GM18907 (cell line): ENCODE measurements at regions not wholly inside any gene's neighbourhood (a gene's known extent, or its start where the extent isn't known, plus 50 kb on each side); places are given as distances from the start of the nearest gene placed in this dataset.
A peak's percentile ranks its signal among the peaks of the same experiment; 100 is the strongest.

Source experiments
- ATAC-seq: cut with Tn5 transposase; IDR thresholded peaks from one replicate; pipeline ENCODE4 v1.9.1; 2021; ENCODE audit warnings: mild to moderate bottlenecking, moderate library complexity; ENCODE audit not compliant: unreplicated experiment

DNA sequence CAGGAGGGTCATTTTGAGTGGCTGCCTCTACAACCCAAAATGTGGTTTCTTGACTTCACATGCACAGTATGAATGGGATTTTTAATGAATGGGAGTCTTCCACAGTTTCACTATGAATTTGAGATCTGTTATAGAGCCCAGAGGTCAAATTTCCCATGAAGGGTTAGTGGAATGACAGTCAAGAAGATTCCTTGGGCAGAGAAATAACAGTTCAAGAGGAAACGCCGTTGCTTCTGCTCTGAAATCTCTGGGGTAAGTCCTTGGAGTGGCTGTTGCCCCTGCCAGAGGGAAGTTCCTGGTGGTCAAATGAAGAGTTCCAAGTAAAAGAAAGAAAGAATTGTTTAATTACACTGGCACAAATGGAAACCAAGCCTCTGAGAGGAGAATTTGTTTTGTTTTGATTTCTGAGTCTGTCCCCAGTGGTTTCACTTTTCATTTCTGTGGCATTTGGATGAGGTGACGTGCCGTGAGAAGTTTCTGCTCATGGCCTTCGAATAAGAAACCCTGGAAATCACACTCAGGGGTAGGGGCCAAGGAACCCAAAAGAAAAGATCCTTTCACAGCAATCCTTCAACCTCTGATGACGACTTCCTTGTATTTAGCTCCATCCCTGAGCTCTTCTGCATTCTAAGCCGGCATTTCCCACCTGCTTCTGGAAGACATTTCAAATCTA, 77.5 kb upstream of the IL12A start:
- ATAC-seq: peak; percentile 79

DNA sequence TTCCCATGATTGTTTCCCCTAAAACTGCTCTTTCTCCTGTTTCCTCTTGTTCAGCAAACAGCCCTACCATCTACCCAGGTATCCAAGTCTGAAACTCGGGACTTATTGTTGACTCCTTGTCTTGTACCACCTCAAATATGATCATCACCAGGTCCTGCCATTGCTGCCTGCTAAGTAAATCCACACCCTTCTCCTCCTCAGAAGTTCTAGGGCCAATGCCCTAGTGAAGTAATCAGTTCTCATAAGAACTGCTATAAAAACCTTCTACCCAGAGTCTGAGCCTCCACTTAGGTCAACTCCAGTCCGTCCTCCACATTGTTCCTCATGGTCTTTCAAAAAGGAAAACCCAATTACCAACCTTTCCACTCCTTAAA, 77.0 kb upstream of the IL12A start:
- ATAC-seq: peak; percentile 2

DNA sequence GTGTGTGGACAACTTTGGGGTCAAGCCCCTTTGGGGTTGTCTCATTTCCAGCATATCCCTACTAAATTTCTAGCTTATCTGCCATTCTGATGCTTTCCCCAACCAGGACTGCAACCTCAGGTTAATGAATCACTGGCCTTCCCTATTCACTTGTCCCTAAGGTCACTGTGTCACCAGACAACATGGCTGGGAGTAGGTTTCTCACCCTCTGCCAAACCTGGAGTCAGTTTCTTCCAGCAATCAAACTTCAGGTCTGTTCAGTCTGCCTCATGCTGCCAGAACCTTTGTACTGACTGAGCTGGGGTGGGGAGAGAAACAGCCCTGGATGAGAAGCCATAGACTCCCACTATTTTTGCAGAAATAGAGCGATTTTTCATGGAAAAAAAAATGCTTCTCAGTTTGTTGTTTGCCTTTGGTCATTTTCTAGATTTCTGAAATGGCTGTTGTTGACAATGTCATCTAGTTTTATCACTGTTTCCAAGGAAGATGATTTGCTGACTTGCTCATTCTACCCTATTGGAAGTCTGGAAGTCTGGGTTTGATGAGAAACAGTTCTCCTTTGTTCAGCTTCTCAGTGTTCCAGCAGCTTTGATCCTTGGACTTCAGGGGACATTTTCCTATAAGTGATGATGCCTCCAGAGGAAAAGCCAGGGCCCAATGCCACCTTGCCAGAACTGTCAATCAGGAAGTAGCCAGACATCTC, 74.8 kb upstream of the IL12A start:
- no peak for ATAC-seq

DNA sequence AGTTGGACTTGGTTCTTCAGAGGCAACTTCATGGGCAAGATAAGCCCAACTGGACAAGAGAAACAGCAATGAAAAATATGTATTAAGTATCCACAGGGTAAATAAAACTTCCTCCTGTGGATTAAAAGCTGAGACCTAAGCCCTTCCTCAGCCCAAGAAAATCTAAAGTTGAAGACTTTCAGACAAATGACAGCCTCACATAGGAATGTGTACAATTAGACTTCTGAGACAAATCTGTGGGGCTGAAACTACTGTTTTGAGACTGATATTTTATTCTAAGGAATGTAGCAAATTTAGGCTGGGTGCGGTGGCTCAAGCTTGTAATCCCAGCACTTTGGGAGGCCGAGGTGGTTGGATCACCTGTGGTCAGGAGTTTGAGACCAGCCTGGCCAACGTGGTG, 74.2 kb upstream of the IL12A start:
- no peak for ATAC-seq

DNA sequence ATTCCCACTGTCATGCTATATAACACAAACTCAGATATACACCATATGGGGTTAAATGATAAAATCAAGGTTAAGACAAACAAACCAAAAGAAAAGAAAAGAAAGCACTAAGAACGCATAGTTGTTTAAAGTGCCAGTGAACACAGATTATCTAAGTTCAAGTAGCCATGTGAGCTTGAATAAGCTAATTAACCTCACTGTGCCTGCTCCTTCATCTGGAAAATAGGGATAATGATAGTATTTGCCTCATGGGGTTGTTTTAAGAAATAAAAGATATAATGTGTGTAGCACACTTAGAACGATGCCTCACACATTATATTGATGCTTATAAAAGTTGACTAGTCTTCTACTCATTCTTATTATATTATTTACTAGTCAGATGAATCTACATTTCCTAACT, 72.6 kb upstream of the IL12A start:
- ATAC-seq: no peak

DNA sequence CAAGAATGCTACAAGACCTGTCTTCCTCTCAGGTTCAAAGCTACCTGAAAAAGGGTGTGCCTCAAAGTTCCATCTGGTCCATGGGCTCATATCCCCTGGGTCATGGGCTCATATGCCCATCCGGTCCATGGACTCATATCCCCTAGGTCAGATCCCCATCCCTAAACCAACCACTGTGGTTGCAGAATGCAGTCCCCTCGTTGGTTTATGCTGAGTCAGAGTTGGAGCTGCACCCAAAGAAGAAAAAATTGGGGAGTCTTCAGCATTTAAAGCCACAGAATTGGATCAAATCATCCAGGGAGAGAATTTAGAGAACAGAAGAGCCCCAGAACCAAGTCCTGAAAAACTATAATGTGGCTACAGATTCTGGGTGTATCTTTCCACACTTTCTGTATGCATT, 71.5 kb upstream of the IL12A start:
- ATAC-seq: no peak

DNA sequence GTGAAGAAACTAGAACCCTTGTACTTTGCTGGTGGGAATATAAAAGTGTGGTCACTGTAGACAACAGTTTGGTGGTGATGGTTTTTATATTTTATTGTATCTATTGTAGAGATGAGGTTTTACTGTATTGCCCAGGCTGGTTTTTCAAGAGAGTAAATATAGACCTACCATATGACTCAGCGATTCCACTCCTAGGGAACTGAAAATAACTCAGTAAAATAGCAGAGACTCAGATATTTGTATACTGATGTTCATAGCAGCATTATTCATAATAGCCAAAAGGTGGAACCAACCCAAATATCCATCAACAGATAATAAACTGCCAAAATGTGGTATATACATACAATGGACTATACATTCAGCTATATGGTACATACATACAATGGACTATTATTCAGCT, 68.8 kb upstream of the IL12A start:
- peak; percentile 87 for ATAC-seq

DNA sequence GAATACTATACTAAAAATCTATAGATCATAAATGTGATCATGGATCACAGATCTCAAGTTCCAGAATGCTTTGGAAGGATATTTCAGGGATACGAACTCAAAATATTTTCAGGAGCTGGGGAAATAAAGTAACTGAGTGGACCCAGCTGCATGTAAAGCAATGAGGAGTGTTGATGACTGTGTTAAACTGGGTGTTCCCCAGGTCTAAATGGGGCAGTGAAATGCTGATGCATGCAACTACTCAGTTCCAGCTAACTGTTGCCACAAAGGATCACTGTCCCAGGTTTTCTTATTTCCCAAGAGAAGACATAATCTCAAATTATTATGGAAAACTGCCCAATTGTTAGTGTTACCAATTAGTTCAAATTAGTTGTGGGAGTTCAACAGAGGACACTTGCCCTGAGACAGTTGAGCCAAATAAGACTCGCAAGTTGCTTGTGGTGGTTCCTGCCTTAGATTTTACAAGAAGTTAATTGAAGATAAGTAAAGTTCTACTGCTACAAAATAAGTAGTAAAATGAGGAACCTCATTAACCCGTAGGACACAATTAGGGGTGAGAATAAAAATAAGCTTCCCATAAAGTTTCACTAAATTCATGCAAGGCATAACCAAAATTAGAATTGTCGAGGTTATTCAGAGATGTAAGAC, 66.3 kb upstream of the IL12A start:
- no peak for ATAC-seq

DNA sequence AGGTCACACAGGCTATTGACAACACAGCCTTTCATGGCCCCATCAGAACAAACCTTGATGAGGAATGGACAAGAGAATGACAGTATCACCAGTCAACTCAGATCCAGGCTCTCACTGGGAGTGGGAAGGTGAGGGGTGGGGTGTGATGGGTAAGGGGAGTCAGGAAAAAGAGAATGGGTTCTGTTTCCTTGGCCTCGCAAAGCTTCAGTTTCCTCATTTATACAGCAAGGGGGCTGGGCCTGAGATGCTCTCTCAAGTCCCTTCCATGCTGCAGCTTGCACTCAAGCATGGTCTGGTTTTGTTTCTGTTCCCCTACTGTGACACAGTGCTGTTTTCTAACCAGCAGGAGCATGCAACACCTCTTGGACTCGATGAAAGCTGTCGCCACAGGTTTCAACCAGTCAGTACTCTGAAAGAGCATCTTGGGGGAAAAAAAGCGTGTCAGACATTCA, 65.7 kb upstream of the IL12A start:
- ATAC-seq: peak; percentile 94

DNA sequence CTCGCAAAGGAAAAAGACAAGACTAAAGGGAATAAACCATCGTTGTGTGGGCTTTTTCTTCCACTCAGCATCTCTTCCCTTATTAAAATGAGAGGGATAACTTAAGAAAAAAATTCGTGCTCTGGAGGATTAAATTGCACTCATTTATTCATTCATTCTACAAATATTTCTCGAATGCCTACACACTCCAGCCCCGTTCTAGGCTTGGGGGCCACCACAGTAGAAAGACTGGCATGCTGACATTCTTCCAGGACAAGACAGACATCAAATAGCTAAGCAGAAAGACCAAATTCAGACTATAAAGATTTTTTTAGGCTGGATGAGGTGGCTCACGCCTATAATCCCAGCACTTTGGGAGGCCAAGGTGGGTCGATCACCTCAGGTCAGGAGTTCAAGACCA, 65.3 kb upstream of the IL12A start:
- no peak for ATAC-seq

DNA sequence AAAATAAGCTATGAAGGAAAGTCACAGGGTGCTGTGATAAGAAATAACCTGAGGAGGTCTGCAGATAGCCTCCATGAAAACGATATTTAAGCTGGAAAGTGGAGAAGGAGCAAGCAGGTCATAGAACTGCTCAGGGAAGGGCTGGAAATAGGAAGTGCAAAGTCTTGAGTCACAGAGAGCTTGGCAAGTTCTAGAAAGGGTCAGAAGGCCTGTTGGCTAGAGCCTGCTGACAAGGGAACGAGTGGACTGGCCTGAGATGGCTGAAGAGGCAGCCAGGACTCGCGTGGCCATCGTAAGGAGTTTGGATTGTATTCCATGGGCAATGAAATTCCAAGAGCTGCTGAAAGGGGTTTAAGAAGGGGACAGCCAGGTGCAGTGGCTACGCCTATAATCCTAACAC, 64.7 kb upstream of the IL12A start:
- ATAC-seq: no peak

DNA sequence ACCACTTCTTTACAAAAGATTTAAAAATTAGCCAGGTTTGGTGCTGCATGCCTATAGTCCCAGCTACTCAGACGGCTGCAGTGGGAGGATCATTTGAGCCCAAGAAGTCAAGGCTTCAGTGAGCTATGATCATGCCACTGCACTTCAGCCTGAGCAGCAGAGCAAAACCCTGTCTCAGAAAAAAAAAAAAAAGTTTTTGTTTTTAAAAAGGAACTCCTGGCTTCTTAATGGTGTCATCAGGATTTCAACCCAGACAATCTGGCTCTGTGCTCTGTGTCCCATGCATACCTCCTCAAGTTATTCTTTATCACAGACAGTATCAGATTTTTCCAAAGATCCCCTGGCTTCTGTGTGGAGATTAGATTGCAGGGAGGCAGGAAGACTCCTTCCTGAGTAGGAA, 64.2 kb upstream of the IL12A start:
- ATAC-seq: no peak

DNA sequence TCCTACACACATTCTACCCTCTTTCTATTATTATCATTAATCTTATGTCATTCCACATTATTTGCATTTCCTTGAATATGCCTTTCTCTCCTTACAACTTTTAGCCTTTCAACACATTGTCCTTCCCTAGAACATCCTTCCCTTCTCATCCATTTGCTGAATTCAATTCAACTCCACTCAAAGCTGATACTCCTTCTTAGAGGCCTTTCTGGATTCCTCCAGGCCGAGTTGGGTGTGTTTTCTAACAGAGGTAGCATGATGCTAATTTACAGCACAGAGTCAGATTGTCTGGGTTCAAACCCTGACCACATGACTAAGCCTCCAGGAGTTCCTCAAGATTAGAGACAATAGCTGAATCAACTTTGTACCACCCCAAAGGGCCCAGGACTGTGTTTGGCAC, 63.4 kb upstream of the IL12A start:
- ATAC-seq: no peak

DNA sequence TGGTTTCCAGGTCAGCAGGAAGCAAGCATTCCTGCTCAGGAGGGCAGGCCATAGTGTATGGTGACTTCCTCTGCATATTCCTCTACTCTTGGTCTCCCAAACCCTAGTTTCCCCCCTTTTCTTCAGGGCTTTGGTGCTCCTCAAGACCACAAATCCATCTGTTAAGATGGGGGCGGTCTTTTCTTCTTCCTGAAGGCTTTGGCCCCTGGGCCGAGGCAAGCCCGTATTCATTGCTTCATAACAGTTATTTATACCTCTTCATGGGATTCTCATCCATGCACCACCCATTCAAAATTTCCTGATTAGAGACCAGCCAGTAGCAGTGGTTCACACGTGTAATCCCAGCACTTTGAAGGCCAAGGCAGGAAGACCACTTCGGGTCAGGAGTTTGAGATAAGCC, 62.1 kb upstream of the IL12A start:
- ATAC-seq: no peak

DNA sequence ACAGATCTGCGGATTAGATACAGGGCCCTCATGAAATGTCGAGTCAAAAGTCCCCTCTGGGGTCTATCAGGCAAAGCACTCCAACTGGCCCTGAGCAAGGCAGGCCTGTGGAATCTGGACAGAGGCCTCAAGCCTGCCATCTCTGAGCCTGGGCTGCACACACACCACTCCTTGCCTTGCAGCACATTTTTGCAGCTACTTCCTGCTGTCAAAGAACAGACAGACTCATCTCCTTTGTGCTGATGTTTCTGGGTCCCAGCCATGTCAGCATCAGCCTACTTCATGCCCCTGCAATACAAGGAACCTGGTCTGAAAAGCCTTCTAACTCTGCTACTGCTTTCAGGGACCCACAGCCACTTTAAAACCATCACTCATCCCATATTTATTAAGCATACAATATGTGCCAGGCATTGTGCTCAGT, 60.6 kb upstream of the IL12A start:
- ATAC-seq: no peak

DNA sequence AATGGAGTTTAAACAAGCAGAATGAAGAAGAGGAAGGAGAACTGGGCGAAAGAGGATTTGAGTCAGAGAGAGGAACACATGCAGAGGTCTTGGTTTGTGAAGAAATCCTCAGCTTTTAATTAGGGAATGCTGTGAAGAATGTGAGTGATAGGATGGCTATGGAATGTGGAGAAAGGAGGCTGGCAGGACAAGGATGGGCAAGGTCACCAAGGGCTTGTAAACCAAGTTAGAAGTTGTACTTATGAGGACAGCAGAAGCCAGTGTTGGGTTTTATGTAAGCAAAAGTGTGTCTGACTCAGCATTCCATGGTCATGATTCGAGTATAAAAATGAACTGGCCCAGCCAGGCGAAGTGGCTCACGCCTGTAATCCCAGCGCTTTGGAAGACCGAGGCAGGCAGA, 60.0 kb upstream of the IL12A start:
- no peak for ATAC-seq

DNA sequence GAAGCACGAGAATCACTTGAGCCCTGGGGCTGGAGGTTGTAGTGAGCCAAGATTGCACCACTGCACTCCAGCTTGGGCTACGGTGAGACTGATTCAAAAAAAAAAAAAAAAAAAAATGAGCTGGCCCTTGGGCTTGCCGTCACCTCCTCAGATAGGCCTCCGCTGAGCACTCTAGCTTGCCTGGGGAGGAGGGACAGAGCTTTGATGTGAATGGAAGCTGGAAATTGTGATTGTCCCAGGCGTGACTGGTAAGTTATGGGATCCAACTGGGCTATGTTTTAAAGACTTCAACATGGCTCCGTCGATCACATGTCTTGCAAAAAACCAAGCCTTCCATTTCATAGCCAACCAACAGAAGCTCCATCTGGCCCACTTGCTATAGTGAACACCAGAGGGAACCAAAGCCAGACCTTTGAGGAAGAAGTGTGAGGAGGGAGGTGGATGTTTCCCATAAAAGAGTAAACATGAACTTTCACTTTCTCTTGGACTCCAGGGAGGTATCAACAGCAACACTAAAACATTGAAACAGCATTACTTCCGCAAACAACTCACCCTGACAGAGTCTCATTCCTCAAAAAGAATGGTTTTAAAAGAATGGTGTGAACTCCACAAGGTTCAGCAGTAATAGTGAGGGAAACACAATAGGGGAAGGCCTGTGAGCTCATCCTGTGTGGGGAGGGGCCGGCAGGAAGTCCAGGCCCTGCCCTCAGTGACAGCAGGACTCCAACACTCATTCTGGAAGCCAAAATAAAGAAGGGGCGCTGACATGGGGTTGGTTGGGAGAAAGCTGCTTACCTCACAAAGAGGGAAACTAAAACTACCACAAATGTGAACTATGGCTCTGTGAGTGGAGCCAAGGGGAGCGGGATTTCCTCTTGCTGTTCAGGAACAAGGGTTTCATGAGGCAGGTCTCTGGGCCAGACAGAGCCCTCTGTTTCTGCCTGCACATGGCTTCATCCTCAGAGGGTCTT, 59.2 kb upstream of the IL12A start:
- peak; percentile 84 for ATAC-seq

DNA sequence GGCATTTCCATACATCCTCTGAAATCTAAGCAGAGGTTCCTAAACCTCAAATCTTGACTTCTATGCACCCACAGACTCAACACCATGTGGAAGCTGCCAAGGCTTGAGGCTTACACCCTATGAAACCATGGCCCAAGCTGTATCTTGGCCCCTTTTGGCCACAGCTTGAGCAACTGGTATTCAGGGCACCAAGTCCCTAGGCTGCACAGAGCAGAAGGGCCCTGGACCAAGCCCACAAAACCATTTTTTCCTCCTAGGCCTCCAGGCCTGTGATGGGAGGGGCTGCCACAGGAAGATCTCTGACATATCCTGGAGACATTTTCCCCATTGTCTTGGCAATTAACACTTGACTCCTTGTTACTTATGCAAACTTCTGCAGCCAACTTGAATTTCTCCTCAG, 54.4 kb upstream of the IL12A start:
- ATAC-seq: no peak

DNA sequence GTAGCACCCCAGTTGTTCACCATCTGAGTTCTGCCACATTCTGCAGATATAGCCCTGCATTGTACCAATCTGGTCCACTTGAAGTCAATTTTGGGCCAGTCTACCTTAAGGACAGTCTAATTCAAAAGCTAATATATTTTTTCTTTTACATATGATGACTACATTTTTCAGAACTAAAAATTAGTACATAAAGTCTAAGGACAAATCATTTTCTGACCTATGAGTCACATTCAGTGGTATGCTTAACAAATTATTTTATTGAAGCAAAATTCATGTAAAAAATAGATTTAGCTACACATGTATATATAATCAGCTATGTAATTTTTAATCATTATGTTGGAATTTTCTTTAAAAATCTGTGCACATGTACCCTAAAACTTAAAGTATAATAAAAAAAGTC, 52.1 kb upstream of the IL12A start:
- ATAC-seq: no peak

DNA sequence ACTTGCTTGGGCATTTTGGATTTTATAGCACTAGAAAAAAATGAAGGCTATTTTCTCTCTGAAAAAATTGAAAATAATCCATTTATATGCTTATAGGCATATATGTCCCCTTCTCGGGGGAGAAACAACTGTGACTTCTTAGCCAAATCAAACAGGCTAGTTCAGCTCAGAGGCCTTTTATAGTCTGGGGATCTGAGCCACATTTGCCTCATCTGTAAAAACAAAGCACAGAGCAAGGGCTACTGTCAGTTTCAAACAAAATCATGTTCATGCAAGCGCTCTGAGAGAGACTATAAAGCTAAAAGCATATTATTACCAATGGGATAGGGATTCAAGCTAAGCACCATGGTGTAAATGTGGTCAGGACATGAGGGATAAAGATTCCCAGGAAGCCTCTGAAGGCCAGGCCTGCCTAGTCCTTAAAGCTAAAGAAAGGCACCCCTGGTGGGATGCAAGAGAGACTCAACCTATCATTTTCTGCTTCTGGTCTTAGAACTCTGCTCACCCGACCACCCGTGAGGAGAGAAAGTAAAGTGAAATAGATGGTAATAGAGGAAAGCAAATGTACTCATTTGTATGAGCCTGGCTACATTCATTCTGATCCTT, 51.0 kb upstream of the IL12A start:
- no peak for ATAC-seq

DNA sequence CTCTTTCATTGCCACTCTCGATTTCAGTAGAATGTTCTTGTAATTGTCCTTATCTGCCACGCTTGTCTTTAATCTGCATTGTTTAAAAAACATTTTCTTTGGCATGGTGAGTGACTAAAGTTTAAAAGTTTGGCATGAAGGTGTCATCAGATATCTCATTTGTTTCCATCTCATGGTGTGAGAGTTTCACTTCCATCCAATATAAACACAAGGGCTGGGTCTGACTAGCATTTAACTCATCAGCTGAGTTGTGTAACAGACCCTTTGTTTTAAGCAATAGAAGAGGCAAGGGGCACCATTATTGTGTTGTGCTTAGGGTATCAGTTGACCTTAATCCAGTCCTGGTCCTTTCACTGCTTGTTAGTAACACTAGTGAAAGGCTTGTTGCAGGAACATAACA, 49.9 kb upstream of the IL12A start:
- ATAC-seq: no peak
